H1 (cell line): ENCODE measurements at regions not wholly inside any gene's neighbourhood (a gene's known extent, or its start where the extent isn't known, plus 50 kb on each side); places are given as distances from the start of the nearest gene placed in this dataset.

Experiments
- CHD7 ChIP-seq: fragments of 300-600 bp; sonication (generic); IDR thresholded peaks from 2 replicates; pipeline ENCODE4 v1.7.1; 2012; ENCODE audit warnings: low read length, moderate library complexity, mild to moderate bottlenecking, inconsistent platforms; ENCODE audit not compliant: insufficient replicate concordance
- RFX5 ChIP-seq: IDR thresholded peaks from 2 replicates; pipeline ENCODE4 v1.6.1; 2011; ENCODE audit warnings: low read depth, low read length, improper control_type of control experiment, borderline replicate concordance

GRCh38 chr11:13786688-13787087, 118.2 kb downstream of the FAR1 start (continued):
- TF ChIP-seq CHD7 (no peak), RFX5 (no peak)
- TF ChIP-seq, all 59 proteins: peak for 0
